Naive B cell (primary cell): ENCODE measurements at regions not wholly inside any gene's neighbourhood (a gene's known extent, or its start where the extent isn't known, plus 50 kb on each side); places are given as distances from the start of the nearest gene placed in this dataset.
A peak's percentile ranks its signal among the peaks of the same experiment; 100 is the strongest.

ENCODE experiments used
- ATAC-seq, 2 donors: fragments of 150-1000 bp; cut with Tn5 transposase; 2 replicates each; pipeline ENCODE4 v1.10.0; 2021; ENCODE audit warnings: low read depth in 2 of 2, mild to moderate bottlenecking in 2 of 2, moderate library complexity in 2 of 2
- DNase-seq: peaks from one replicate; pipeline ENCODE4 v3.0.0; 2022
- H3K27ac Mint-ChIP-seq, 6 donors: one replicate each; pipeline ENCODE4 v1.8.0; 2020 to 2022; ENCODE audit warnings: mild to moderate bottlenecking in 6 of 6, mixed read lengths in 6 of 6, moderate library complexity in 5 of 6, inconsistent platforms in 2 of 6
- H3K27me3 Mint-ChIP-seq, 3 donors: one replicate each; pipeline ENCODE4 v1.8.0; 2021 to 2022; ENCODE audit warnings: mixed read lengths in 3 of 3, mild to moderate bottlenecking in 1 of 3
- H3K36me3 Mint-ChIP-seq, 2 donors: one replicate each; pipeline ENCODE4 v1.8.0; 2020 to 2022; ENCODE audit warnings: mixed read lengths in 2 of 2, inconsistent platforms in 1 of 2, mild to moderate bottlenecking in 1 of 2
- H3K4me1 Mint-ChIP-seq, 3 donors: one replicate each; pipeline ENCODE4 v1.8.0; 2020 to 2022; ENCODE audit warnings: mixed read lengths in 3 of 3, inconsistent platforms in 1 of 3, mild to moderate bottlenecking in 1 of 3, moderate library complexity in 1 of 3
- H3K4me3 Mint-ChIP-seq, 8 donors: one replicate each; pipeline ENCODE4 v1.8.0; 2020 to 2022; ENCODE audit warnings: mild to moderate bottlenecking in 8 of 8, mixed read lengths in 8 of 8, moderate library complexity in 8 of 8, inconsistent platforms in 2 of 8
- H3K9me3 Mint-ChIP-seq, 7 donors: one replicate each; pipeline ENCODE4 v1.8.0; 2020 to 2022; ENCODE audit warnings: mixed read lengths in 7 of 7, mild to moderate bottlenecking in 5 of 7, inconsistent platforms in 2 of 7, moderate library complexity in 1 of 7

DNA sequence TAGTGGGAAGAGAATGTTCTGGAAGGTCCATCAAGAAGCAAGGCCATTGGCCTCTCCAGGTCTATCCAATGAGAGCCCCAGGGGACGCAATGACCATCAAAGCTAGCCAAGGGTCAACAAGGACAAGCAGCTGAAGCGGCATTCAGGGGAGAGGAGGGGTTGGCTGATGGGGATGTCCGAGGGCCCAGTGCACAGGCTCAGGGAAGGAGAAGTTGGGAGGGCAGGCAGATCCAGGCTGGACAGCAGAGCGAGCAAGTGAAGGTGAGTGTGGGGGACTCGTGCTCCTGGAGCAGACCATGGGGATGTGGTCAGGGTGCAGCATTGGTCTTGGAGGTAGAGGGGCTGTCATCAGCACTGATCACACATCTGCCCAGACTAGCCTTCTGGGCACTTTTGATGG is 275.4 kb upstream of the TCERG1L start:
- H3K4me1 Mint-ChIP-seq: no peaks in the 10 kb centered on the region
- H3K27ac Mint-ChIP-seq: no peak overlapping the region
- H3K4me3 Mint-ChIP-seq: no peak overlapping the region
- H3K9me3 Mint-ChIP-seq: peaks cover 0 to 7% (median 4%) of the 10 kb centered on the region in 7 donors
- peaks cover 0 to 26% (median 7%) of the 10 kb centered on the region in 3 donors for H3K27me3 Mint-ChIP-seq
- DNase-seq (no peak), ATAC-seq (no peak)
- H3K36me3 Mint-ChIP-seq: peaks cover 0 to 8% of the 10 kb centered on the region in 2 donors

DNA sequence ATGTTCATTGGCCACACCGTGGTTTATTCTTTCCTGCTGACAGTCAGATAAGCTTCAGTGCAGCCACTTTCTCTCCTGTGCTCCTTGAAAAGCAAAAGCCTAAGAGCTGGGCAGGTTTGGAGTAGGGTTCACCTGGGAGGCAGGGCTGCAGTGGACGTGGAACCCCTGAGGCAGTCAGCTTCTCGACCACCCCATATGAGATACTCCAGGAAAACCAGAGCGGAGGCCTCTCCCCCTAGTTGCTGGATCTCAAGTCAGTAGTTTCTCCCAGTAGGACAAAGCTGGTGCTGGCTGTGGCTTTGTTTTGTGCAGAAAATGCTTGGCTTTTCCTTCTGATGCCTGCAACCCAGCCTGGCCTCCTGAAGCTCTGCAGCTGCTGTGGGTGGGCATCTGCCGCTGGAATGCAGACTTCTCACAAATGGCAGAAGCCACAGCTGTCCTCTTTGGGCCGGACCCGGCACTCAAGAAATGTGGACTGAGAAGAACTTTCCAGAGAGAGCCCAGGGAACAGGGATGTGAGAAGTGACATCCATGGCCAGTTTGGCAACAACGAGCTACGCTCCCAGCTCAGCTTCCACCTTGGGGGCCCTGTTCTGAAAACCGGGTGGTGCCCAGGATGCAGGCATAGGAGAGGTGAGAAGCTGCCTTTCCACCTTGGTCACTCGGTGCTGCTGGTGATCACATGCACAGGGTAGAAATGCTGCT is 276.6 kb upstream of the TCERG1L start:
- Mint-ChIP-seq H3K4me1 (no peaks in the 10 kb centered on the region), H3K27me3 (peaks cover 0 to 26% (median 7%) of the 10 kb centered on the region in 3 donors), H3K4me3 (peak overlapping the region in 1 of 8 donors; percentile 1), H3K36me3 (peaks cover 0 to 8% of the 10 kb centered on the region in 2 donors), H3K27ac (no peak overlapping the region), H3K9me3 (peaks cover 0 to 10% (median 4%) of the 10 kb centered on the region in 7 donors)
- DNase-seq (no peak), ATAC-seq (no peak)

DNA sequence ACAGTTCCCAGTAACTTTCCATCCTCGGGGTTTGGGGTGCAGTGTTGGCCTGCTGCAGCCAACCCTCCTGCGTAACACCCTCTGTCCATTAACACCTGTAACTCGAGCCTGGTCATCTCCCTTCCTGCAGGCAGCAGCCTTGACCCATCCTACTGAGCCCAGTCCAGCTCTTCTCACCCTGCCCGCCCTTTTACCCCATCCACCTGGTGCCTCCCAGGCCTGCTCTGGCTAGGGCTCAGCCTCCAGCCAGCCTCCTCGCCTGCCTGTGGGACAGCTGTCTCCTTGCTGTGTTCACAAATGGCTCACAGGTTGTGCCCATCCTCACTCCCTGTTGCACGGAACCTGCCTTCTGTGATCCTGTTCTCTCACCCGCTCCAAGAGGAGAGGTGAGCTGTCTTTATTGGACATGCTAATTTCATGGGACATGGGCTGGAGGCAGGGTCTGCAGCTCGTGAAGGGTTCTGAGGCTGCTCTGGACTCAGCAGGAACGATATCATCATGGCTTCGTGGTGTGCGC is 277.2 kb upstream of the TCERG1L start:
- H3K27me3 Mint-ChIP-seq: peaks cover 0 to 26% (median 7%) of the 10 kb centered on the region in 3 donors
- DNase-seq (no peak), ATAC-seq (no peak)
- peaks cover 0 to 10% (median 4%) of the 10 kb centered on the region in 7 donors for H3K9me3 Mint-ChIP-seq
- H3K27ac Mint-ChIP-seq: no peak overlapping the region
- H3K4me3 Mint-ChIP-seq: peak overlapping the region in 1 of 8 donors; percentile 1
- H3K4me1 Mint-ChIP-seq: no peaks in the 10 kb centered on the region
- H3K36me3 Mint-ChIP-seq: peaks cover 0 to 8% of the 10 kb centered on the region in 2 donors

DNA sequence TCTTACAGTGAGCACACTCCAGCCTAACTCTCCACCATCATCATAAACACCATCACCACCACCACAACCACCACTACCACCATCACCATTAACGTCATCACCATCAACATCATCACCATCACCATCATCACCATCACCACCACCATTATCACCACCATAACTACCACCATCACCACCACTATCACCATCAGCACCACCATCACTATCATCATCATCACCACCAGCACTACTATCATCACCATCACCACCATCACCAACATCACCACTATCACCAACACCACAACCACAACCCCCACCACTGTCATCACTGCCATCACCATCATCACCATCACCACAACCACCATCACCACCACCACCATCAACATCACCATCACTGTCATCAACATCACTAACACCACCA is 279.0 kb upstream of the TCERG1L start:
- no peak overlapping the region for H3K27ac Mint-ChIP-seq
- no peak for DNase-seq
- no peak overlapping the region for H3K4me3 Mint-ChIP-seq
- H3K4me1 Mint-ChIP-seq: no peaks in the 10 kb centered on the region
- H3K36me3 Mint-ChIP-seq: peaks cover 0 to 4% of the 10 kb centered on the region in 2 donors
- no peak for ATAC-seq
- H3K27me3 Mint-ChIP-seq: peaks cover 0 to 13% (median 4%) of the 10 kb centered on the region in 3 donors
- H3K9me3 Mint-ChIP-seq: peaks cover 0 to 8% (median 2%) of the 10 kb centered on the region in 7 donors

DNA sequence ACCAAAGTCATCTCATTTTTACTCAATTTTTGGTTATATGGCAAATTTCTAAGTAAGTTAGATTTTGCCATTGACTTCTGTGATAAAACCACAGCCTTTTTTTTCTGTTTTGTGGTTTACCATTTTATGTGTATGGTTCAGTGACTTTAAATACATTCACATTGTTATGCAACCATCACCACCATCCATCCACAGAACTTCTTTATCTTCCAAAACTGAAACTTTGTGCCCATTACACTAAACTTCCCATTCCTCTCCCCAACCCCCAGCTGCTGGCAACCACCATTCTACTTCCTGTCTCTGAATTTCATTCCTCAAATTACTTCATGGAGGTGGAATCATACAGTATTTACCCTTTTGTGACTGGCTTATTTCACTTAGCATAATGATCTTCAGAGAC is 280.4 kb upstream of the TCERG1L start:
- Mint-ChIP-seq H3K4me3 (no peak overlapping the region), H3K27me3 (peaks cover 0 to 2% (median 0%) of the 10 kb centered on the region in 3 donors), H3K9me3 (peaks cover 0 to 4% (median 0%) of the 10 kb centered on the region in 7 donors), H3K27ac (no peak overlapping the region), H3K36me3 (no peaks in the 10 kb centered on the region), H3K4me1 (no peaks in the 10 kb centered on the region)
- no peak for DNase-seq
- ATAC-seq: no peak

DNA sequence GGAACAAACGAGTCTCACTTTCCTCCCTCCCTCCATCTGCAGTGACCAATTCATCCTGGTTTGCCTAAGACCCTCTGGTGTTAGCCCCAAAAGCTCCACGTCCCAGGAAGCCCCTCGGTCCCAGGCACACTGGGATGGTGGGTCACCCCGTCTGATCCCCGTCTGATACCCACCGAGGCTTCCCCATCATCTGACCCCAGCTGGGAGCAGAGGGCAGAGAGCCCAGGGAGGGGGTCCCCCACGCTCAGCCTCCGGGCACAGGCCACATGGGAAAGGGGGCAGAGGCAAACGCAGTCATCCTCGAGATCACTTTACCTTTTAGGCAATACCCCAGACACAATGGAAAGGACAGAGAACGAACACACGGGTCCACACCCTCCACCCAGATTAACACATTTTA is 291.6 kb upstream of the PPP2R2D start:
- Mint-ChIP-seq H3K9me3 (peaks cover 9 to 41% (median 14%) of the 10 kb centered on the region in 7 donors), H3K4me3 (no peak overlapping the region), H3K27me3 (peaks cover 0 to 22% (median 18%) of the 10 kb centered on the region in 3 donors), H3K36me3 (peaks cover 0 to 8% of the 10 kb centered on the region in 2 donors), H3K4me1 (no peaks in the 10 kb centered on the region), H3K27ac (peak overlapping the region in 1 of 6 donors; percentile 22)
- ATAC-seq (no peak), DNase-seq (no peak)

DNA sequence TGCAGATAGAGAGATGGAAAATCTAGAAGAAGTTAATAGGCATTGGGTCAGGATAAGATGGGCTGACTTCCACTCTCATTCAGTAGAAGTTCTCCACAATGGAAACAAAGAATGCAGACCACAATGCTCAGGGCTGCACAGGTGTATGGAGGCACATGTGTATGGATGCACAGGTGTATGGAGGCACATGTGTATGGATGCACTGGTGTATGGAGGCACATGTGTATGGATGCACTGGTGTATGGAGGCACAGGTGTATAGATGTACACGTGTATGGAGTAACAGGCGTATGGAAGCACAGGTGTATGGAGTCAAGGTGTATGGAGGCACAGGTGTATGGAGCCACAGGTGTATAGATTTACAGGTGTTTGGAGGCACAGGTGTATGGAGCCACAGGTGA is 285.7 kb upstream of the PPP2R2D start:
- Mint-ChIP-seq H3K36me3 (peaks cover 0 to 8% of the 10 kb centered on the region in 2 donors), H3K4me3 (no peak overlapping the region), H3K9me3 (peaks cover 0 to 8% (median 6%) of the 10 kb centered on the region in 7 donors), H3K4me1 (no peaks in the 10 kb centered on the region), H3K27ac (no peak overlapping the region), H3K27me3 (peaks cover 8 to 35% (median 23%) of the 10 kb centered on the region in 3 donors)
- DNase-seq: no peak
- no peak for ATAC-seq

DNA sequence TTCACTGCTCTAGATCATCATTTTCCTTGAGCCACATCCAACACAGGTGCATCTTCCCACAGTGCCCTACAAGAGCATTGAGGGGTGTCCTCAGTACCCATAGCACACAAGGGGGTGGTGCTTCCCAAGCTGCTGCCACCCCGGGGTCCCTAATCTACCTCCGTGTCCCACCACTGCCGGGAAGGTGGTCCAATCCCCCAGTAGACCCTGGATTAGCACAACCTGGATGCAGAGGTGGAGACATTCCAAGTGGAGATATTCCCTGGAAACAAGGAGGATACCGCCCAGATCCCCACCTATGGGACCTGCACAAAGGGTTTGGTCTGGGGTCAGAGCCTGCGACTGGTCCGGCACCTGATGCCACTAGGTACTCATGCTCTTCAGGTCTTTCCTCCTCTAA is 284.8 kb upstream of the PPP2R2D start:
- peaks cover 0 to 8% of the 10 kb centered on the region in 2 donors for H3K36me3 Mint-ChIP-seq
- H3K4me1 Mint-ChIP-seq: no peaks in the 10 kb centered on the region
- H3K4me3 Mint-ChIP-seq: no peak overlapping the region
- ATAC-seq (no peak), DNase-seq (no peak)
- peaks cover 8 to 30% (median 18%) of the 10 kb centered on the region in 3 donors for H3K27me3 Mint-ChIP-seq
- H3K9me3 Mint-ChIP-seq: peaks cover 0 to 8% (median 6%) of the 10 kb centered on the region in 7 donors
- H3K27ac Mint-ChIP-seq: no peak overlapping the region

DNA sequence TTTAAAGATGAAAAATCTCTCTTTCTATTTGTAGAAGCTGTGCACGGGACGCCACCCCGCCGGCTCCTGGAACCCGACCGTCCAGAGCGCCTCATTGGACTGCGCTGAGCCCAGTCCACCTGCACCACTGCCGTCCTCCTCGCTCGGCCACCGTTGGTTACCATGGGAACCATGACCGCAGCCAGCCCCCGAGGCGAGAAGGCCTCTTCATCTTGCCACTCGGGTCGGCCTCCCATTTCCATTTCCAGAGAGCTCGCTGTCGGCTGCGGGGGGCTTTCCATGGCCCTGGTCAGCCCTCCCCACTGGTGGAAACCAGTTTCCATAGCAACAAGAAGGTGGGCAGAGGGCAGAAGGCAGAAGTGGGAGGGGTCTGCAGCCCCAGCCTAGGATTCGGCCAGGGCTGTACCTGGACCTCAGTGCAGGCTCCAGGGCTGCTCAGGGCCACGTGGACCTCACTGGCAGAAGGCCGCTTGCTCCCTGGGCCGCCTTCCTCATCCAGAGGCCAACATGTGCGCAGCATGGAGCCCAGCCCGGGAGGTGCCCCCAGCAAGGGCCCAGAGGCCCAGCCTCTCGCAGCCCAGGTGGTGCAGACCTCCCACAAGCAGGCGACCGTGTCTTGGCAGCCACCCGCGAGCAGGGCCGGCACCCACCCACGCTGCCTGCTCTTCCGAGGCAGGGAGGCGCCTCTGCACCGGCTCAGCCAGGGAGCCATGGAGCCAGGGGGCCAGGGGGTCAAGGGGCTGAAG is 283.5 kb upstream of the PPP2R2D start:
- H3K4me3 Mint-ChIP-seq: no peak overlapping the region
- H3K27ac Mint-ChIP-seq: no peak overlapping the region
- ATAC-seq: no peak
- H3K36me3 Mint-ChIP-seq: peaks cover 0 to 8% of the 10 kb centered on the region in 2 donors
- DNase-seq: no peak
- H3K27me3 Mint-ChIP-seq: peaks cover 8 to 24% (median 15%) of the 10 kb centered on the region in 3 donors
- H3K9me3 Mint-ChIP-seq: peaks cover 0 to 8% (median 6%) of the 10 kb centered on the region in 7 donors
- no peaks in the 10 kb centered on the region for H3K4me1 Mint-ChIP-seq

DNA sequence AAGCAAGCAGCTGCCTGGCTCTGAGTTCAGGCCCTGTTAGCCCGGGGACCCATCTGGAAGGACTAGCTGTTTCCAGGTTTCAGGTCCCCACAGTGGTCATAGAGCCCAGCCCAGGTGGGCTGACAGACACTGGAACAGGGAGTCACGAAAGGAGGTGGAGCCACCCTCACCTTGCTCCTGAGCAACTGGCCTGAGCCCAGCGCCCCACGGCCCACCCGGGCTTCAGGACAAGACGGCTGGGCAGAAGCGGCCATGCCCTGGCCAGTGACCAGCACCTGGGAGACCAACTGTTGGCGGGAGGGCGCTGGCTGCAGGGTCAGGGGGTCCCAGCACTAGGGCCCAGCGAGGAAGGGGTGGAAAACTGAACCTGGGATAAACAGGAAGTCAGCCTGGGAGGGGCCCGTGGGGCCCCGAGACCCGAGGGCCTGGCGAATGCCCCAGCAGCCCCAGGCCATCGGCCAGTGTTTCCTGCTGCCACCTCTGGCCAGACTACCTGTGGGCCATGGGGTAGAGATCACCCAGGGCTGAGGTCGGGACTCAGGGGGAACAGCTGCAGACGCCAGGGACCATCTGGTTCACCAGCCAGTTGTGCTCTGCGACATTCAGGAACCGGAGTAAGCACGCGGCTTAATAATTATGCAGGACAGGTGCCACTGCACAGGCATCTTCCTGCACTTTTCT is 282.1 kb upstream of the PPP2R2D start:
- ATAC-seq (no peak), DNase-seq (no peak)
- Mint-ChIP-seq H3K4me1 (no peaks in the 10 kb centered on the region), H3K4me3 (no peak overlapping the region), H3K9me3 (peaks cover 0 to 7% (median 5%) of the 10 kb centered on the region in 7 donors), H3K36me3 (peaks cover 0 to 7% of the 10 kb centered on the region in 2 donors), H3K27me3 (peaks cover 8 to 18% (median 10%) of the 10 kb centered on the region in 3 donors), H3K27ac (no peak overlapping the region)

DNA sequence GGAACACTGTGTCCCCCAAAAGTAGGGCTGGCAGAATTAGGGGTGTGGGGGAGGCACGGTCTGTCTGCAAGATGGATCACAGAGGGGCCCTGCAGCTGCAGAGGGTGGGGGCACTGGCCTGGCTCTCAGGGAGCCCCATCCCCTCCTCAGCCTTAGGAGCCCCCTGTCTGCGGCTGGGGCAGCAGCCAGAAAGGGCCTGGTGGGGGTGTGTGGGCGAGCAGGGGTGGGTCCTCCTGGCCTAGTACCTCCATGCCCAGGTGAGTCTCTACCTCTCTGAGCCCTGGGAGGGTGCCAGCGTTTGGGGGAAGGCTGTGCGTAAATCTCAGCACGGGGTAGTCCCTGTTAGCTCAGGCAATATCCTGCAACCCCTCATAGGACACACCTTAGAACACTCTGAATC is 280.5 kb upstream of the PPP2R2D start:
- no peak overlapping the region for H3K27ac Mint-ChIP-seq
- no peaks in the 10 kb centered on the region for H3K36me3 Mint-ChIP-seq
- ATAC-seq: no peak
- no peak for DNase-seq
- peaks cover 0 to 2% (median 0%) of the 10 kb centered on the region in 7 donors for H3K9me3 Mint-ChIP-seq
- no peaks in the 10 kb centered on the region for H3K4me1 Mint-ChIP-seq
- H3K4me3 Mint-ChIP-seq: no peak overlapping the region
- H3K27me3 Mint-ChIP-seq: peaks cover 0 to 8% (median 5%) of the 10 kb centered on the region in 3 donors

DNA sequence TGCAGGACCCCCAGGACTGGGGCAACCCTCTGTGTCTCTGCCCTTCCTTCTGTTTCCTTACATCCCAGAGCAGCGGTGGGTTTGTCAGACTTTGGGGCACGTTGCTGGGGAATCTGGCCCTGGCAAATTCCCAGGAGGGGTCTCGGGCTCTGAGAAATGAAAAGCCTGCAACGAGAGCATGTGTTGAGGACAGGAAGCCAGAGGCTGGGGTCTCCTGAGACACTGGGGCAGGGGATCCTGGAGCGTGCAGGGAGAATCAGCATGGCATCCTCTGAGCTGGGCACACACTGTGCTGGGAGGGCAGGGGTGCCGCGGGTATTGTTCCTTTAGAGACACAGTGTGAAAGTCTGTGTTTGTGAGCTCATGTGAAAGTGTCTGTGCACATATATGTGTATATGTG is 279.9 kb upstream of the PPP2R2D start:
- Mint-ChIP-seq H3K9me3 (peaks cover 0 to 3% (median 0%) of the 10 kb centered on the region in 7 donors), H3K4me3 (no peak overlapping the region), H3K4me1 (no peaks in the 10 kb centered on the region), H3K27ac (no peak overlapping the region), H3K27me3 (peaks cover 0 to 5% (median 0%) of the 10 kb centered on the region in 3 donors), H3K36me3 (no peaks in the 10 kb centered on the region)
- ATAC-seq (no peak), DNase-seq (no peak)
